ENCODE measurements at regions not wholly inside any gene's neighbourhood (a gene's known extent, or its start where the extent isn't known, plus 50 kb on each side); places are given as distances from the start of the nearest gene placed in this dataset.

DNA sequence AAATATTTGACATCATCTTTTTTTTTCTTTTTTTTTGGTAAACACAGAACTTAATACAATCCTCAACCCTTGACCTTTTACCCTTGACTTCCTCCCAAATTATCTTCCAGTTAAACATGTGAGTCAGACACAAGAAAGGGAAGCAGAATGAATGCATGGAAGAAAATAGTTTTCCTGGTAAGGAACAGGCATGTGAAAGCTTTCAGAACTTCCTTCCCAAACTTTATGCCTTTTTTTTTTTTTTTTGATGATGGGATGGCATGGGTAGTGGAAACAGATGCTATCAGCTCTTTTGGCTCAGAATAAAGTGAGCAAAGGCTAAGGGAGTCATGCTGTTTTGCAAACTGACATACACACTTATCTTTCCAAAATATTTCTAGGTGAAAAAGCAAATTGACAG lies 1079.1 kb downstream of the TTLL7 start:
- no peak for TF ChIP-seq POLR2A (IDR thresholded peaks at IDR 0.05; ENCODE audit: extremely low read depth, insufficient read length)
- TF ChIP-seq, protein P1, sequence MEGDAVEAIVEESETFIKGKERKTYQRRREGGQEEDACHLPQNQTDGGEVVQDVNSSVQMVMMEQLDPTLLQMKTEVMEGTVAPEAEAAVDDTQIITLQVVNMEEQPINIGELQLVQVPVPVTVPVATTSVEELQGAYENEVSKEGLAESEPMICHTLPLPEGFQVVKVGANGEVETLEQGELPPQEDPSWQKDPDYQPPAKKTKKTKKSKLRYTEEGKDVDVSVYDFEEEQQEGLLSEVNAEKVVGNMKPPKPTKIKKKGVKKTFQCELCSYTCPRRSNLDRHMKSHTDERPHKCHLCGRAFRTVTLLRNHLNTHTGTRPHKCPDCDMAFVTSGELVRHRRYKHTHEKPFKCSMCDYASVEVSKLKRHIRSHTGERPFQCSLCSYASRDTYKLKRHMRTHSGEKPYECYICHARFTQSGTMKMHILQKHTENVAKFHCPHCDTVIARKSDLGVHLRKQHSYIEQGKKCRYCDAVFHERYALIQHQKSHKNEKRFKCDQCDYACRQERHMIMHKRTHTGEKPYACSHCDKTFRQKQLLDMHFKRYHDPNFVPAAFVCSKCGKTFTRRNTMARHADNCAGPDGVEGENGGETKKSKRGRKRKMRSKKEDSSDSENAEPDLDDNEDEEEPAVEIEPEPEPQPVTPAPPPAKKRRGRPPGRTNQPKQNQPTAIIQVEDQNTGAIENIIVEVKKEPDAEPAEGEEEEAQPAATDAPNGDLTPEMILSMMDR (IDR thresholded peaks at IDR 0.05; ENCODE audit: low read depth, low read length), result no peak
- TF ChIP-seq, protein P2, sequence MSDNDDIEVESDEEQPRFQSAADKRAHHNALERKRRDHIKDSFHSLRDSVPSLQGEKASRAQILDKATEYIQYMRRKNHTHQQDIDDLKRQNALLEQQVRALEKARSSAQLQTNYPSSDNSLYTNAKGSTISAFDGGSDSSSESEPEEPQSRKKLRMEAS (IDR thresholded peaks at IDR 0.05; ENCODE audit: low read depth, low read length), result no peak

Data from NB4 (cell line).